ENCODE measurements at regions not wholly inside any gene's neighbourhood (a gene's known extent, or its start where the extent isn't known, plus 50 kb on each side); places are given as distances from the start of the nearest gene placed in this dataset.

GRCh38 chr2:146734042-146734820 lies 1110.6 kb upstream of the ACVR2A start:
- Histone ChIP-seq H3K36me3 (no peaks in the 10 kb centered on the region), H3K27me3 (no peaks in the 10 kb centered on the region), H3K4me3 (no peak overlapping the region), H3K9me3 (no peaks in the 10 kb centered on the region), H3K4me1 (no peaks in the 10 kb centered on the region), H3K27ac (no peak overlapping the region)
- 31 to 32% methylated on average over 8 of the region's 8 CpGs for WGBS, 2 donors (ENCODE audit: low coverage in 1 of 2)
- TF ChIP-seq POLR2AphosphoS5 (IDR thresholded peaks at IDR 0.05) (no peak), EP300 (IDR thresholded peaks at IDR 0.05) (no peak), CTCF (IDR thresholded peaks at IDR 0.05) (peak; percentile 39 to 71 (median 66)), POLR2A (IDR thresholded peaks at IDR 0.05) (no peak)
- ATAC-seq, result peak; percentile 57

- no peak for ATAC-seq
- H3K36me3 ChIP-seq, result no peaks in the 10 kb centered on the region
- no peaks in the 10 kb centered on the region for H3K4me1 ChIP-seq
- 86 to 93% methylated on average over 1 of the region's 1 CpG for WGBS, 2 donors (ENCODE audit: low coverage in 1 of 2)
- H3K4me3 ChIP-seq, result no peak overlapping the region
- no peaks in the 10 kb centered on the region for H3K9me3 ChIP-seq
- H3K27ac ChIP-seq, result no peak overlapping the region
- TF ChIP-seq CTCF (IDR thresholded peaks at IDR 0.05), result no peak
- no peak for TF ChIP-seq POLR2AphosphoS5 (IDR thresholded peaks at IDR 0.05)
- no peak for TF ChIP-seq POLR2A (IDR thresholded peaks at IDR 0.05)
- no peak for TF ChIP-seq EP300 (IDR thresholded peaks at IDR 0.05)
- no peaks in the 10 kb centered on the region for H3K27me3 ChIP-seq
These were observed 1113.9 kb upstream of the ACVR2A start for GRCh38 chr2:146730882-146731281.

- Histone ChIP-seq H3K27ac (no peak overlapping the region), H3K4me1 (no peaks in the 10 kb centered on the region), H3K4me3 (no peak overlapping the region), H3K9me3 (peaks cover 0 to 8% (median 0%) of the 10 kb centered on the region in 3 donors), H3K36me3 (no peaks in the 10 kb centered on the region), H3K27me3 (no peaks in the 10 kb centered on the region)
- WGBS, 2 donors (ENCODE audit: low coverage in 1 of 2), result 100% methylated on average over 1 of the region's 7 CpGs; no CpG with 5 or more reads in 1 of the 2 donors
- no peak for ATAC-seq
- TF ChIP-seq POLR2A (IDR thresholded peaks at IDR 0.05) (no peak), POLR2AphosphoS5 (IDR thresholded peaks at IDR 0.05) (no peak), EP300 (IDR thresholded peaks at IDR 0.05) (no peak), CTCF (IDR thresholded peaks at IDR 0.05) (no peak)
These were observed 1123.3 kb upstream of the ACVR2A start for GRCh38 chr2:146721486-146721885.

GRCh38 chr2:146720170-146720569 lies 1124.7 kb upstream of the ACVR2A start:
- Histone ChIP-seq H3K27ac (no peak overlapping the region), H3K27me3 (no peaks in the 10 kb centered on the region), H3K4me3 (no peak overlapping the region), H3K9me3 (peaks cover 0 to 8% (median 0%) of the 10 kb centered on the region in 3 donors), H3K4me1 (no peaks in the 10 kb centered on the region), H3K36me3 (no peaks in the 10 kb centered on the region)
- no CpG with 5 or more reads among the region's 4 CpGs for WGBS, 2 donors (ENCODE audit: low coverage in 1 of 2)
- ATAC-seq, result no peak
- TF ChIP-seq POLR2A (IDR thresholded peaks at IDR 0.05), result no peak
- TF ChIP-seq POLR2AphosphoS5 (IDR thresholded peaks at IDR 0.05), result no peak
- no peak for TF ChIP-seq CTCF (IDR thresholded peaks at IDR 0.05)
- no peak for TF ChIP-seq EP300 (IDR thresholded peaks at IDR 0.05)

- H3K4me3 ChIP-seq, result no peak overlapping the region
- no peak for ATAC-seq
- H3K4me1 ChIP-seq, result no peaks in the 10 kb centered on the region
- no peaks in the 10 kb centered on the region for H3K36me3 ChIP-seq
- 42 to 82% methylated on average over 3 of the region's 3 CpGs for WGBS, 2 donors (ENCODE audit: low coverage in 1 of 2)
- TF ChIP-seq POLR2A (IDR thresholded peaks at IDR 0.05) (no peak), EP300 (IDR thresholded peaks at IDR 0.05) (no peak), CTCF (IDR thresholded peaks at IDR 0.05) (no peak), POLR2AphosphoS5 (IDR thresholded peaks at IDR 0.05) (no peak)
- no peaks in the 10 kb centered on the region for H3K27me3 ChIP-seq
- H3K9me3 ChIP-seq, result peaks cover 0 to 8% (median 0%) of the 10 kb centered on the region in 3 donors
- H3K27ac ChIP-seq, result no peak overlapping the region
These were observed 1128.2 kb upstream of the ACVR2A start for GRCh38 chr2:146716591-146716990.
